ENCODE measurements at regions not wholly inside any gene's neighbourhood (a gene's known extent, or its start where the extent isn't known, plus 50 kb on each side); places are given as distances from the start of the nearest gene placed in this dataset.

- TF ChIP-seq CTCF (IDR thresholded peaks at IDR 0.05), result no peak
- no peak for TF ChIP-seq EZH2 (IDR thresholded peaks at IDR 0.05; ENCODE audit: borderline replicate concordance, insufficient read depth, low read depth, low read length, poor library complexity, severe bottlenecking)
Measured at GRCh38 chr10:33800545-33800944, 466.1 kb upstream of the NRP1 start.

All from B cell (primary cell).